ENCODE measurements at regions not wholly inside any gene's neighbourhood (a gene's known extent, or its start where the extent isn't known, plus 50 kb on each side); places are given as distances from the start of the nearest gene placed in this dataset.

DNA sequence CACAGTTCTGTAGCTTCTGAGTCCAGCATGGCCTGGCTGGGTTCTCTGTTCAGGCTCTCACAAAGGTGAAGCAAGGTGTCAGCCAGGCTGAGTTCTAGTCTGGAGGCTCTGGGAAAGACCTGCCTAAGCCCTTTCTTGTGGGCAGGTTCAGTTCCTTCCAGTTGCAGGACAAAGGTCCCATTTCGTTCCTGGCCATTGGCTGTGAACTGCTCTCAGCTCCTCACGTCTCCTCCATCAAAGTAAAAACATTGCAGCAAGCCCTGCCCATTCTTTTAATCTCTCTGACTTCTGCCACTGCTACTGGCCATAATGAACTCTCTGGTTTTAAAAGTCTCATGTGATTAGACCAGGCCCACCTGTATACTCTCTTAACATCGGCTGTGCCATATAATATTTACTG lies 61.6 kb upstream of the BARX1 start:
- Mint-ChIP-seq H3K4me3 (no peak overlapping the region), H3K27me3 (peaks cover 4% of the 10 kb centered on the region), H3K9me3 (ENCODE audit: insufficient read depth) (no peaks in the 10 kb centered on the region), H3K27ac (no peak overlapping the region), H3K4me1 (peaks cover 5% of the 10 kb centered on the region)
- WGBS (ENCODE audit: insufficient coverage) = 100% methylated on average over 2 of the region's 3 CpGs
- POLR2A ChIA-PET = no interaction called here
- Histone ChIP-seq H3K4me1 (ENCODE audit: control insufficient read depth in 2 of 2, insufficient read depth in 2 of 2, low read length in 2 of 2) (peaks cover 5 to 6% of the 10 kb centered on the region in 2 donors), H3K27ac (ENCODE audit: low read length in 2 of 2) (no peak overlapping the region), H3K9ac (ENCODE audit: low read length) (no peak overlapping the region), H3K36me3 (replicated peaks in 1 of 2; ENCODE audit: control extremely low read depth in 1 of 2, control insufficient read depth in 1 of 2, extremely low read depth in 1 of 2, insufficient read depth in 2 of 2, low read length in 1 of 2) (no peaks in the 10 kb centered on the region), H3K4me2 (replicated peaks; ENCODE audit: low read depth, low read length, poor library complexity, severe bottlenecking) (no peak overlapping the region), H3K79me2 (ENCODE audit: control insufficient read depth, insufficient read depth, low read length) (no peaks in the 10 kb centered on the region), H2AFZ (ENCODE audit: insufficient read depth, low read depth, low read length, poor library complexity, severe bottlenecking) (no peak overlapping the region), H4K20me1 (ENCODE audit: control insufficient read depth, insufficient read depth, low read length, poor library complexity, severe bottlenecking) (no peaks in the 10 kb centered on the region), H3K27me3 (replicated peaks in 1 of 4; ENCODE audit: control extremely low read depth in 1 of 4, control insufficient read depth in 3 of 4, insufficient read depth in 4 of 4, low read length in 3 of 4) (peaks cover 0 to 2% (median 0%) of the 10 kb centered on the region in 4 experiments), H3K9me3 (ENCODE audit: control extremely low read depth in 1 of 3, control insufficient read depth in 2 of 3, insufficient read depth in 1 of 3, low read length in 2 of 3) (no peaks in the 10 kb centered on the region), H3K4me3 (ENCODE audit: control extremely low read depth in 1 of 5, extremely low read depth in 1 of 5, insufficient read depth in 1 of 5, low read depth in 2 of 5, low read length in 4 of 5) (no peak overlapping the region)
- no peak for TF ChIP-seq EZH2 (IDR thresholded peaks at IDR 0.05; ENCODE audit: borderline replicate concordance, insufficient read depth, low read depth, low read length, poor library complexity, severe bottlenecking)
- TF ChIP-seq, protein P1, sequence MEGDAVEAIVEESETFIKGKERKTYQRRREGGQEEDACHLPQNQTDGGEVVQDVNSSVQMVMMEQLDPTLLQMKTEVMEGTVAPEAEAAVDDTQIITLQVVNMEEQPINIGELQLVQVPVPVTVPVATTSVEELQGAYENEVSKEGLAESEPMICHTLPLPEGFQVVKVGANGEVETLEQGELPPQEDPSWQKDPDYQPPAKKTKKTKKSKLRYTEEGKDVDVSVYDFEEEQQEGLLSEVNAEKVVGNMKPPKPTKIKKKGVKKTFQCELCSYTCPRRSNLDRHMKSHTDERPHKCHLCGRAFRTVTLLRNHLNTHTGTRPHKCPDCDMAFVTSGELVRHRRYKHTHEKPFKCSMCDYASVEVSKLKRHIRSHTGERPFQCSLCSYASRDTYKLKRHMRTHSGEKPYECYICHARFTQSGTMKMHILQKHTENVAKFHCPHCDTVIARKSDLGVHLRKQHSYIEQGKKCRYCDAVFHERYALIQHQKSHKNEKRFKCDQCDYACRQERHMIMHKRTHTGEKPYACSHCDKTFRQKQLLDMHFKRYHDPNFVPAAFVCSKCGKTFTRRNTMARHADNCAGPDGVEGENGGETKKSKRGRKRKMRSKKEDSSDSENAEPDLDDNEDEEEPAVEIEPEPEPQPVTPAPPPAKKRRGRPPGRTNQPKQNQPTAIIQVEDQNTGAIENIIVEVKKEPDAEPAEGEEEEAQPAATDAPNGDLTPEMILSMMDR (IDR thresholded peaks at IDR 0.05) = no peak
- CTCF ChIA-PET = interaction anchor here (0.8 to 5.7 kb wide), 3 partner anchors 12 to 196 kb away, joined by 4 to 76 read pairs (median 19); no protein-coding TSS in a partner anchor
- no peak for DNase-seq
- intact Hi-C loops (cut with micrococcal nuclease) = no loop called here
- ATAC-seq (ENCODE audit: low read depth) = no peak

DNA sequence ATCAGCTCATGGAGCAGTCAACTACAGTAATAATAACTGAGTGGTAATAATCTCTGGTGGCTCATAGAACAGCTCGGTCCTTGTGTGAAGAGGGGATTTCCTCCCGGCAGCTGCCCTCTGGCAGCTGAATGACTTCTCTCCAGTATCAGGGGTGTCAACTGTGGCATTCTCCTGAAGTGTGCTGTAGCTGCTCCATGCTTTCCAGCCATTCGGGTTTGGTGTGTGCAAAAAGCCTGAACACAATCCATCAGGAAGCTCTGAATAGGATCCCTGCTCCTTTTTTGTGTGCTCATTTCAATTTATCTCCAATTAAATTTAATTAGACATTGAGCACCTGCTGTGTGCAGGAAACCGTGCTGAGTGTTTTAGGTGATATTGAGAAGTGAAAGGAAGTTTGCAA lies 59.8 kb upstream of the BARX1 start:
- TF ChIP-seq EZH2 (IDR thresholded peaks at IDR 0.05; ENCODE audit: borderline replicate concordance, insufficient read depth, low read depth, low read length, poor library complexity, severe bottlenecking) = no peak
- TF ChIP-seq, protein P1 (IDR thresholded peaks at IDR 0.05) = no peak
- H3K27me3 ChIP-seq (replicated peaks in 1 of 4; ENCODE audit: control extremely low read depth in 1 of 4, control insufficient read depth in 3 of 4, insufficient read depth in 4 of 4, low read length in 3 of 4) = peaks cover 0 to 2% (median 0%) of the 10 kb centered on the region in 4 experiments
- peaks cover 4% of the 10 kb centered on the region for H3K27me3 Mint-ChIP-seq
- intact Hi-C loops (cut with micrococcal nuclease) = loop anchor here (1.0 kb wide), 1 partner anchor 198 kb away; no protein-coding TSS in a partner anchor
- no peak for ATAC-seq (ENCODE audit: low read depth)
- no peak overlapping the region for H3K4me3 ChIP-seq (ENCODE audit: control extremely low read depth in 1 of 5, extremely low read depth in 1 of 5, insufficient read depth in 1 of 5, low read depth in 2 of 5, low read length in 4 of 5)
- ChIA-PET CTCF (interaction anchor here (1.7 to 5.7 kb wide), 8 partner anchors 10 to 201 kb away, joined by 6 to 76 read pairs (median 12); no protein-coding TSS in a partner anchor), POLR2A (no interaction called here)
- H3K9me3 Mint-ChIP-seq (ENCODE audit: insufficient read depth) = no peaks in the 10 kb centered on the region
- H3K27ac Mint-ChIP-seq = no peak overlapping the region
- H3K79me2 ChIP-seq (ENCODE audit: control insufficient read depth, insufficient read depth, low read length) = no peaks in the 10 kb centered on the region
- H3K4me1 Mint-ChIP-seq = peaks cover 5% of the 10 kb centered on the region
- H3K9me3 ChIP-seq (ENCODE audit: control extremely low read depth in 1 of 3, control insufficient read depth in 2 of 3, insufficient read depth in 1 of 3, low read length in 2 of 3) = no peaks in the 10 kb centered on the region
- H4K20me1 ChIP-seq (ENCODE audit: control insufficient read depth, insufficient read depth, low read length, poor library complexity, severe bottlenecking) = no peaks in the 10 kb centered on the region
- no peak overlapping the region for H2AFZ ChIP-seq (ENCODE audit: insufficient read depth, low read depth, low read length, poor library complexity, severe bottlenecking)
- no peak overlapping the region for H3K27ac ChIP-seq (ENCODE audit: low read length in 2 of 2)
- DNase-seq = no peak
- peaks cover 5 to 6% of the 10 kb centered on the region in 2 donors for H3K4me1 ChIP-seq (ENCODE audit: control insufficient read depth in 2 of 2, insufficient read depth in 2 of 2, low read length in 2 of 2)
- 30% methylated on average over 4 of the region's 4 CpGs for WGBS (ENCODE audit: insufficient coverage)
- H3K4me2 ChIP-seq (replicated peaks; ENCODE audit: low read depth, low read length, poor library complexity, severe bottlenecking) = no peak overlapping the region
- no peaks in the 10 kb centered on the region for H3K36me3 ChIP-seq (replicated peaks in 1 of 2; ENCODE audit: control extremely low read depth in 1 of 2, control insufficient read depth in 1 of 2, extremely low read depth in 1 of 2, insufficient read depth in 2 of 2, low read length in 1 of 2)
- no peak overlapping the region for H3K4me3 Mint-ChIP-seq
- H3K9ac ChIP-seq (ENCODE audit: low read length) = no peak overlapping the region

All from B cell (primary cell).